ENCODE measurements at regions not wholly inside any gene's neighbourhood (a gene's known extent, or its start where the extent isn't known, plus 50 kb on each side); places are given as distances from the start of the nearest gene placed in this dataset.

DNA sequence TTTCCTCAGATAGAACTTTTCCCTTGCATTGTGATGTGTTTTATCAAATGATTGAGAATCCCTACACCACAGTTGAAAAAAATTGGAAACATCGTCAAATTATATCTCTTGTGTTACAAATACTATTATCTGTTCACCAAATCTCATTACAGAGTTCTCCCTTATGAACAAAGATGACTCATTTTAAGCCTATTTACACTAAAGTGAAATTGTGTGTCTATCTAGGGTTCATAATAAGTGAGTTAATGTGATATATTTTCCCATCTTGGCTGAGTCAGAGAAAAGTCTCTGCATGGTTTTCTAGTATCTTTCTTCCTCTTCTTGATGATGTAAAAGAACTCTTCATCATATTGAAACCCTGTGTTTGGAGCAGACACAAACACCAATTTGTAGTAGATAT lies 1263.3 kb upstream of the EYS start:
- no peaks in the 10 kb centered on the region for H3K9me3 ChIP-seq
- TF ChIP-seq, protein P1, sequence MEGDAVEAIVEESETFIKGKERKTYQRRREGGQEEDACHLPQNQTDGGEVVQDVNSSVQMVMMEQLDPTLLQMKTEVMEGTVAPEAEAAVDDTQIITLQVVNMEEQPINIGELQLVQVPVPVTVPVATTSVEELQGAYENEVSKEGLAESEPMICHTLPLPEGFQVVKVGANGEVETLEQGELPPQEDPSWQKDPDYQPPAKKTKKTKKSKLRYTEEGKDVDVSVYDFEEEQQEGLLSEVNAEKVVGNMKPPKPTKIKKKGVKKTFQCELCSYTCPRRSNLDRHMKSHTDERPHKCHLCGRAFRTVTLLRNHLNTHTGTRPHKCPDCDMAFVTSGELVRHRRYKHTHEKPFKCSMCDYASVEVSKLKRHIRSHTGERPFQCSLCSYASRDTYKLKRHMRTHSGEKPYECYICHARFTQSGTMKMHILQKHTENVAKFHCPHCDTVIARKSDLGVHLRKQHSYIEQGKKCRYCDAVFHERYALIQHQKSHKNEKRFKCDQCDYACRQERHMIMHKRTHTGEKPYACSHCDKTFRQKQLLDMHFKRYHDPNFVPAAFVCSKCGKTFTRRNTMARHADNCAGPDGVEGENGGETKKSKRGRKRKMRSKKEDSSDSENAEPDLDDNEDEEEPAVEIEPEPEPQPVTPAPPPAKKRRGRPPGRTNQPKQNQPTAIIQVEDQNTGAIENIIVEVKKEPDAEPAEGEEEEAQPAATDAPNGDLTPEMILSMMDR (IDR thresholded peaks at IDR 0.05): no peak
- no peaks in the 10 kb centered on the region for H3K36me3 ChIP-seq
- no peaks in the 10 kb centered on the region for H3K4me1 ChIP-seq
- no peak overlapping the region for H3K27ac ChIP-seq
- no peak for DNase-seq (ENCODE audit: low spot score)
- no peak overlapping the region for H3K4me3 ChIP-seq
- no peaks in the 10 kb centered on the region for H3K27me3 ChIP-seq

GRCh38 chr6:66965227-66965626 lies 1258.2 kb upstream of the EYS start:
- no peaks in the 10 kb centered on the region for H3K27me3 ChIP-seq
- no peaks in the 10 kb centered on the region for H3K9me3 ChIP-seq
- H3K4me1 ChIP-seq: no peaks in the 10 kb centered on the region
- no peak overlapping the region for H3K4me3 ChIP-seq
- H3K27ac ChIP-seq: no peak overlapping the region
- no peaks in the 10 kb centered on the region for H3K36me3 ChIP-seq
- DNase-seq (ENCODE audit: low spot score): no peak
- TF ChIP-seq, protein P1 (IDR thresholded peaks at IDR 0.05): no peak

DNA sequence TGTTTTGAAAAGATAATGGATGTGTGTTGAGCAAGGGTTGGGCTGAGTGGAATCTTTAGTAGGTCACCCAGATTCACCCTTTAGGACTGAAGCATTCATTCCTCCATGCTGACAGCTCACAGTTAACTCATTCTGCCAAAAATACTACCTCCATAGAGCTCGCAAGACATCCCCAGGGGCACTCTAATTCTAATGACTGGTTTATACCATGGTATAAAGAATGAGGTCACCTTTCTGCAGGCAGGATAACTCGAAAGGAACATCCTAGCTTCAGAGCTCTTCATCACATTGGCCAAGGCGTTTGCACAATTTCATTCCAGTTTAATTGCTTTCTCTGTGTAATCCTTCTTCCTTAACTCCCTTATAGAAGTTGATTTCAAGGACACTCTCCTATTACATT lies 1257.2 kb upstream of the EYS start:
- no peak for DNase-seq (ENCODE audit: low spot score)
- TF ChIP-seq, protein P1 (IDR thresholded peaks at IDR 0.05): no peak
- Histone ChIP-seq H3K4me1 (no peaks in the 10 kb centered on the region), H3K36me3 (no peaks in the 10 kb centered on the region), H3K27me3 (no peaks in the 10 kb centered on the region), H3K27ac (no peak overlapping the region), H3K9me3 (peaks cover 0 to 2% of the 10 kb centered on the region in 2 donors), H3K4me3 (no peak overlapping the region)

DNA sequence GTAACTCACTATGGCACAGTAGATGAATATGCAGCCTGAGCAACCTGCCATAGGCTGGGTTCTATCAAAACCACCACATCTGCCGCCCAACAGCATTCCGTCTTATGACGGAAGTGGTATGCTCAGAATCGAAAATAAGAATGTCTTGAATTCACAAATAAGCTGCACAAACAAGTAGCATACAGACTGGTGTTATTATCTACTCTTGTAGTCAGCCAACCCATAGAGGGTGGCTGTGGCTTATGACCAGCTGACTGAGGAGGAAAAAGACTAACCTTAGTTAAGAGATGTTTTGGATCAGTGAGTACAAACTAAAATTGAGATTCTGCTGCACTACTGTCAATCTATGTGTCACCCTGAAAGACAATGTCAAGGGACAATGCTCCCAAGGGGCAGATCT lies 1255.1 kb upstream of the EYS start:
- Histone ChIP-seq H3K9me3 (peaks cover 0 to 2% of the 10 kb centered on the region in 2 donors), H3K4me3 (no peak overlapping the region), H3K27me3 (no peaks in the 10 kb centered on the region), H3K36me3 (no peaks in the 10 kb centered on the region), H3K27ac (no peak overlapping the region), H3K4me1 (no peaks in the 10 kb centered on the region)
- TF ChIP-seq, protein P1 (IDR thresholded peaks at IDR 0.05): no peak
- DNase-seq (ENCODE audit: low spot score): no peak

DNA sequence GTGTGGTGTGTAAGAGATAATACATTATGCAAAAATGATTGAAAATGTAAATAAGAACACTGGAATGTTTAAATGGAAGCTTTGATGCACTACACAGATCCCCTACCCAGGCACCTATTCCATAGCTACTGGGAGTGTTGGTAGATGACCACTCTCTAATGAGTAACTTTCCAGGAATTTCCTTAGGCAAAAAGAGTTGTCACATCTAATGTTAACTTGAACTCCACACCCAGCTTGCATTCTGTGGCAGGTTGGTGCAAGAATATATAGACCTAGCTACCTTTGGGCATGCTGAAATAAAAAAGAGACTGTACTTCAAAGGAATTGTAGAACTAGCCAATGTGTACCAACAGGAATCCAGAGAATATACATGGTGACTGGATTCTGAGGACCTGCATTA lies 1254.2 kb upstream of the EYS start:
- Histone ChIP-seq H3K27me3 (no peaks in the 10 kb centered on the region), H3K27ac (no peak overlapping the region), H3K4me3 (no peak overlapping the region), H3K36me3 (no peaks in the 10 kb centered on the region), H3K9me3 (peaks cover 0 to 2% of the 10 kb centered on the region in 2 donors), H3K4me1 (no peaks in the 10 kb centered on the region)
- DNase-seq (ENCODE audit: low spot score): no peak
- TF ChIP-seq, protein P1 (IDR thresholded peaks at IDR 0.05): no peak

GRCh38 chr6:66949191-66949661 lies 1242.2 kb upstream of the EYS start:
- Histone ChIP-seq H3K36me3 (no peaks in the 10 kb centered on the region), H3K27me3 (no peaks in the 10 kb centered on the region), H3K4me3 (no peak overlapping the region), H3K9me3 (no peaks in the 10 kb centered on the region), H3K4me1 (no peaks in the 10 kb centered on the region), H3K27ac (no peak overlapping the region)
- DNase-seq (ENCODE audit: low spot score): no peak
- TF ChIP-seq, protein P1 (IDR thresholded peaks at IDR 0.05): no peak

All from right atrium auricular region (tissue), 2 donors.